Cardiac fibroblast (primary cell): ENCODE measurements at regions not wholly inside any gene's neighbourhood (a gene's known extent, or its start where the extent isn't known, plus 50 kb on each side); places are given as distances from the start of the nearest gene placed in this dataset.

Experiments used
- DNase-seq, 2 donors: peaks; one replicate each; pipeline versions ENCODE4 v3.0.0 to v3.0.0-alpha.2; 2010; ENCODE audit warnings: low read depth in 2 of 2
- H3K4me3 ChIP-seq, 2 donors: replicated peaks in 1 of 2; 1 replicate in 1 of 2; 2 replicates in 1 of 2; pipeline ENCODE4 v1.5.1; 2011; ENCODE audit warnings: low read depth in 2 of 2, low read length in 2 of 2, mild to moderate bottlenecking in 2 of 2, moderate library complexity in 1 of 2
- CTCF ChIP-seq: IDR thresholded peaks from one replicate; pipeline ENCODE4 v1.5.1; 2011; ENCODE audit warnings: low read depth, mild to moderate bottlenecking, low read length, inconsistent platforms

- DNase-seq, result no peak
- H3K4me3 ChIP-seq, result no peak overlapping the region
- no peak for TF ChIP-seq CTCF
Measured at GRCh38 chr5:167804512-167805220, 486.8 kb upstream of the WWC1 start.

GRCh38 chr5:167810573-167810972, 480.9 kb upstream of the WWC1 start:
- DNase-seq, result no peak
- TF ChIP-seq CTCF, result no peak
- no peak overlapping the region for H3K4me3 ChIP-seq

GRCh38 chr5:167812871-167813270, 478.6 kb upstream of the WWC1 start:
- TF ChIP-seq CTCF, result no peak
- H3K4me3 ChIP-seq, result no peak overlapping the region
- no peak for DNase-seq

GRCh38 chr5:167813389-167813788, 478.1 kb upstream of the WWC1 start:
- no peak for DNase-seq

GRCh38 chr5:167814040-167814439, 477.4 kb upstream of the WWC1 start:
- TF ChIP-seq CTCF, result no peak
- no peak for DNase-seq
- H3K4me3 ChIP-seq, result no peak overlapping the region

More at GRCh38 chr5:167813389-167813788, 478.1 kb upstream of the WWC1 start:
- no peak for TF ChIP-seq CTCF
- H3K4me3 ChIP-seq, result no peak overlapping the region

- no peak for TF ChIP-seq CTCF
- H3K4me3 ChIP-seq, result no peak overlapping the region
- peak; percentile 91 to 92 for DNase-seq
Measured at GRCh38 chr5:167814828-167815227, 476.6 kb upstream of the WWC1 start.

GRCh38 chr5:167816354-167816753, 475.1 kb upstream of the WWC1 start:
- no peak overlapping the region for H3K4me3 ChIP-seq
- DNase-seq, result peak; percentile 36 to 50
- TF ChIP-seq CTCF, result no peak
